ENCODE measurements at regions not wholly inside any gene's neighbourhood (a gene's known extent, or its start where the extent isn't known, plus 50 kb on each side); places are given as distances from the start of the nearest gene placed in this dataset.

GRCh38 chr1:238499021-238499420, 608.3 kb upstream of the ZP4 start:
- Histone ChIP-seq H3K4me3 (no peak overlapping the region), H3K4me1 (no peaks in the 10 kb centered on the region), H3K9me3 (no peaks in the 10 kb centered on the region), H3K27ac (no peak overlapping the region), H3K4me2 (no peak overlapping the region)
- TF ChIP-seq POLR2AphosphoS2 (conservative IDR thresholded peaks at IDR 0.05; ENCODE audit: low read length) (no peak), RFX5 (IDR thresholded peaks at IDR 0.05) (no peak), CBX8 (IDR thresholded peaks at IDR 0.05) (no peak), EHMT2 (IDR thresholded peaks at IDR 0.05; ENCODE audit: low read depth) (no peak), BCL3 (IDR thresholded peaks at IDR 0.05) (no peak), HOXB13 (CRISPR knock-in tag; IDR thresholded peaks at IDR 0.05; ENCODE audit: low read depth) (no peak), MAZ (IDR thresholded peaks at IDR 0.05; ENCODE audit: borderline replicate concordance, low read depth, low read length) (no peak), CHD4 (IDR thresholded peaks at IDR 0.05; ENCODE audit: borderline replicate concordance) (no peak), PBX3 (IDR thresholded peaks at IDR 0.05) (no peak), JUN (IDR thresholded peaks at IDR 0.05) (no peak), FOSL2 (IDR thresholded peaks at IDR 0.05) (no peak), FOSL2 (CRISPR knock-in tag; IDR thresholded peaks at IDR 0.05) (no peak), ZFP36 (IDR thresholded peaks at IDR 0.05; ENCODE audit: borderline replicate concordance, partially characterized antibody) (no peak)
- ChIA-PET POLR2A (no interaction called here), CTCF (no interaction called here)
- ATAC-seq, result no peak
- DNase-seq (ENCODE audit: low read depth in 1 of 2, low spot score in 1 of 2), result no peak
- no peak for FAIRE-seq
- 43% methylated on average over 5 of the region's 5 CpGs for WGBS (ENCODE audit: missing lambda C conversion rate)

GRCh38 chr1:238492271-238492670, 601.5 kb upstream of the ZP4 start:
- Histone ChIP-seq H3K4me2 (no peak overlapping the region), H3K27ac (no peak overlapping the region), H3K4me3 (no peak overlapping the region), H3K9me3 (no peaks in the 10 kb centered on the region), H3K4me1 (no peaks in the 10 kb centered on the region)
- TF ChIP-seq FOXS1 (CRISPR knock-in tag; IDR thresholded peaks at IDR 0.05) (no peak), ZSCAN20 (CRISPR knock-in tag; IDR thresholded peaks at IDR 0.05) (no peak), CTCF (IDR thresholded peaks at IDR 0.05) (no peak), BCL3 (IDR thresholded peaks at IDR 0.05) (no peak), ELK1 (IDR thresholded peaks at IDR 0.05; ENCODE audit: low read depth, low read length) (no peak), CHD2 (IDR thresholded peaks at IDR 0.05; ENCODE audit: low read length, partially characterized antibody) (no peak), NFE2L2 (conservative IDR thresholded peaks at IDR 0.05; ENCODE audit: low read length) (no peak), ATOH8 (CRISPR knock-in tag; IDR thresholded peaks at IDR 0.05; ENCODE audit: low read depth) (no peak)
- no peak for ATAC-seq
- ChIA-PET CTCF (interaction anchor here (0.6 kb wide), 1 partner anchor 47 kb away, joined by 3 read pairs; no protein-coding TSS in a partner anchor), POLR2A (no interaction called here)
- no peak for DNase-seq (ENCODE audit: low read depth in 1 of 2, low spot score in 1 of 2)
- 46% methylated on average over 8 of the region's 11 CpGs for WGBS (ENCODE audit: missing lambda C conversion rate)
- FAIRE-seq, result no peak
